Daoy (cell line): ENCODE measurements at regions not wholly inside any gene's neighbourhood (a gene's known extent, or its start where the extent isn't known, plus 50 kb on each side); places are given as distances from the start of the nearest gene placed in this dataset.
A peak's percentile ranks its signal among the peaks of the same experiment; 100 is the strongest.
"Not testable (repeated sequence)": the region's sequence is repeated elsewhere in the genome, so short reads cannot be mapped to it uniquely, and the experiment has no call there.

Experiments
- DNase-seq: peaks from one replicate; pipeline ENCODE4 v3.0.0-alpha.2; 2015; ENCODE audit warnings: low read depth

- not testable (repeated sequence) for DNase-seq
These were observed 756.2 kb upstream of the CTNND2 start for GRCh38 chr5:12660279-12661107.

GRCh38 chr5:12659686-12660085 is 755.4 kb upstream of the CTNND2 start:
- DNase-seq: no peak

GRCh38 chr5:12658871-12659446 is 754.7 kb upstream of the CTNND2 start:
- DNase-seq: no peak

- DNase-seq: not testable (repeated sequence)
These were observed 753.7 kb upstream of the CTNND2 start for GRCh38 chr5:12657914-12658474.

- no peak for DNase-seq
These were observed 751.4 kb upstream of the CTNND2 start for GRCh38 chr5:12655675-12656074.

GRCh38 chr5:12652201-12652600 is 748.0 kb upstream of the CTNND2 start:
- no peak for DNase-seq

GRCh38 chr5:12648558-12648957 is 744.3 kb upstream of the CTNND2 start:
- DNase-seq: no peak

GRCh38 chr5:12647613-12648012 is 743.4 kb upstream of the CTNND2 start:
- no peak for DNase-seq

GRCh38 chr5:12645582-12645981 is 741.3 kb upstream of the CTNND2 start:
- no peak for DNase-seq

GRCh38 chr5:12636209-12636608 is 732.0 kb upstream of the CTNND2 start:
- DNase-seq: peak; percentile 42

- no peak for DNase-seq
These were observed 722.3 kb upstream of the CTNND2 start for GRCh38 chr5:12626556-12626955.

GRCh38 chr5:12625667-12626263 is 721.5 kb upstream of the CTNND2 start:
- no peak for DNase-seq

GRCh38 chr5:12624776-12625560 is 720.7 kb upstream of the CTNND2 start:
- DNase-seq: no peak

- DNase-seq: no peak
These were observed 719.2 kb upstream of the CTNND2 start for GRCh38 chr5:12623408-12623807.

- DNase-seq: no peak
These were observed 711.8 kb upstream of the CTNND2 start for GRCh38 chr5:12616093-12616492.

- DNase-seq: peak; percentile 69
These were observed 711.0 kb upstream of the CTNND2 start for GRCh38 chr5:12615141-12615820.

GRCh38 chr5:12614608-12615007 is 710.4 kb upstream of the CTNND2 start:
- DNase-seq: no peak

- no peak for DNase-seq
These were observed 706.9 kb upstream of the CTNND2 start for GRCh38 chr5:12611132-12611531.

GRCh38 chr5:12607817-12608216 is 703.6 kb upstream of the CTNND2 start:
- DNase-seq: not testable (repeated sequence)

- no peak for DNase-seq
These were observed 688.0 kb upstream of the CTNND2 start for GRCh38 chr5:12592228-12592627.

- DNase-seq: no peak
These were observed 682.2 kb upstream of the CTNND2 start for GRCh38 chr5:12586406-12586805.
